ENCODE measurements at regions not wholly inside any gene's neighbourhood (a gene's known extent, or its start where the extent isn't known, plus 50 kb on each side); places are given as distances from the start of the nearest gene placed in this dataset.

DNA sequence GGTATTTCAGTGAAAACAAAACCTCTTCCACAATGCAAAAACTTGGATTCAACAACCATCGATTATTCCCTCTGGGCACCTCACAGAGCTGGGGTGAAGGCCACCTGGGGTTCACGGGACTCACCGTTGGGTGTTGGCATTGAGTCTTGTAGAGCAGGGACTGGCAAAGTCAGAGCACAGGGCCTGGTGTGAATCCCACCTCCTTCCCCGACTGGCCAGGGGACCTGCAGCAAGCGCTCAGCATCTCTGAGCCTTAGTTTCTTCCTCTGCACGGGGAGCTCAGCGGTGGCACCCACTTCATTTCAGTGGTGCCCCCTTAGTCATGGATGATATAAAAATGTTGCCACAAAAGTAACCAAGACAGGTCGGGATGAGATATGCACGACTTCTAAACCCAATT lies 100.4 kb downstream of the METRNL start:
- no peak for DNase-seq
- WGBS, 2 donors = 72 to 81% methylated on average over 3 to 7 of the region's 9 CpGs
- intact Hi-C loops (cut with DNase I) = no loop called here

DNA sequence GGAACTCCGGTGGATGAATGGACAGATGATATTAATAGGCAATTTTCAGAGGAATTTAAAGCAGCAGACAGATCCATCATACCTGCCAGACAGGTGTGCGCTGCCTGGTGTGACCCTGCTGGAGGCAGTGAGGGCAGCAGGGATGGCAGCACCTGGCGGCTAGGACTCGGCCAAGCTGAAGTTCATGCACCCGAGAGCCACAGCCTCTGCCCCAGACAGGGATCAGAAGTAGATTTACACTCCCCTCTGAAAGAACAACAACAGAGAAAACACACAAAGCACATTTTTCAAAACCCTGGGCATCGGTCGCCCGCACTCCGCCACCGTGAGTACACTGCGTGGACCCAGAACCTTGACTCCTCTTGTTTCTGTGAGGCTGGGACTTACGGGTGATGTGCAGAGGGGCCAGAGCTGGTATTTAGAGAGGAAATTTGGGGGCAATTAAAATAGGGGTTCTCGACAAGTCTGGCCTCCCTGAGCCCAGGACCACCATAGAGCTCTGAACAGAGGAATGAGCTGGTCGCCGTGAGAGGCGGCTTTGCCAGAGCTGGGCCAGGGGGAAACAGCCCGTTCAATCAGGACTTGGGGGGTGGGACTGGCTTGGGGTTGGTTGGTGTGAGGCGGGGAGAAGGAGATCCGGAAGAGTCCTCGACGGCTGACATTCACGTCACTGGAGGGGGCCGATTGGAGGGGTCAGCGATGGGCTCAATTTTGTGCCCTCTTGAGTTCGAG lies 101.0 kb downstream of the METRNL start:
- WGBS, 2 donors = 88 to 97% methylated on average over 17 to 23 of the region's 25 CpGs
- H3K4me3 ChIP-seq = no peak overlapping the region
- no peak overlapping the region for H3K27ac ChIP-seq
- H3K9me3 ChIP-seq = no peaks in the 10 kb centered on the region
- H3K36me3 ChIP-seq = no peaks in the 10 kb centered on the region
- DNase-seq = no peak
- peaks cover 0 to 7% (median 0%) of the 10 kb centered on the region in 4 donors for H3K27me3 ChIP-seq
- no peak for TF ChIP-seq POLR2A (IDR thresholded peaks at IDR 0.05)
- TF ChIP-seq, protein P1, sequence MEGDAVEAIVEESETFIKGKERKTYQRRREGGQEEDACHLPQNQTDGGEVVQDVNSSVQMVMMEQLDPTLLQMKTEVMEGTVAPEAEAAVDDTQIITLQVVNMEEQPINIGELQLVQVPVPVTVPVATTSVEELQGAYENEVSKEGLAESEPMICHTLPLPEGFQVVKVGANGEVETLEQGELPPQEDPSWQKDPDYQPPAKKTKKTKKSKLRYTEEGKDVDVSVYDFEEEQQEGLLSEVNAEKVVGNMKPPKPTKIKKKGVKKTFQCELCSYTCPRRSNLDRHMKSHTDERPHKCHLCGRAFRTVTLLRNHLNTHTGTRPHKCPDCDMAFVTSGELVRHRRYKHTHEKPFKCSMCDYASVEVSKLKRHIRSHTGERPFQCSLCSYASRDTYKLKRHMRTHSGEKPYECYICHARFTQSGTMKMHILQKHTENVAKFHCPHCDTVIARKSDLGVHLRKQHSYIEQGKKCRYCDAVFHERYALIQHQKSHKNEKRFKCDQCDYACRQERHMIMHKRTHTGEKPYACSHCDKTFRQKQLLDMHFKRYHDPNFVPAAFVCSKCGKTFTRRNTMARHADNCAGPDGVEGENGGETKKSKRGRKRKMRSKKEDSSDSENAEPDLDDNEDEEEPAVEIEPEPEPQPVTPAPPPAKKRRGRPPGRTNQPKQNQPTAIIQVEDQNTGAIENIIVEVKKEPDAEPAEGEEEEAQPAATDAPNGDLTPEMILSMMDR (IDR thresholded peaks at IDR 0.05) = no peak
- H3K4me1 ChIP-seq = peaks cover 0 to 27% (median 7%) of the 10 kb centered on the region in 3 donors
- intact Hi-C loops (cut with DNase I) = no loop called here

More for the DNA sequence above, 100.4 kb downstream of the METRNL start:
- Histone ChIP-seq H3K27ac (peak overlapping the region in 1 of 4 donors; percentile 3), H3K27me3 (peaks cover 0 to 7% (median 0%) of the 10 kb centered on the region in 4 donors), H3K9me3 (no peaks in the 10 kb centered on the region), H3K36me3 (no peaks in the 10 kb centered on the region), H3K4me1 (peaks cover 0 to 27% (median 7%) of the 10 kb centered on the region in 3 donors), H3K4me3 (no peak overlapping the region)
- TF ChIP-seq, protein P1 (IDR thresholded peaks at IDR 0.05) = no peak
- no peak for TF ChIP-seq POLR2A (IDR thresholded peaks at IDR 0.05)

DNA sequence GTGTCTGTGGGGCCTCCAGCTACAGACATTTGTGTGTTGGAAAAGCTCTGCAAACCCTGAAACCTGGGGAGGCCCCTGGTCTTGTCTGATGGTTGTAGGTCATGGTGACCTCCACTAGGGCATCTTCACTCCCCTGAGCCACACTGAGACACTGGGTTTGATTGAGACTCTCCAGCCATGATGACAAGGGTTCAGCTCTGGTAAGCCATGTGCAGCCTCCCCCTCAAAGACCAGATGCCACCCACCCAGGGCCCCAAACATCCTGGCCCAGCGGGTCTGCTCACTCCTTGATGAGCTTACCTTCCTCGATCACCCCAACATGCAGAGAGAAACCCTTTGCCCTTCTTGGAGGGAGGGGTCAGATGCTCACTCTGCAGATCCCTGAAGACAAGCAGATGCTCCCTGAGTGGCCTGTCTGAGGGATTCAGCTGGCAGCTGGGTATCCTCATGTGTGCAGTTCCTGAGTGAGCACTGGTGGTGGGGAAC lies 101.6 kb downstream of the METRNL start:
- no peak overlapping the region for H3K4me3 ChIP-seq
- H3K27ac ChIP-seq = no peak overlapping the region
- H3K36me3 ChIP-seq = no peaks in the 10 kb centered on the region
- peaks cover 0 to 27% (median 7%) of the 10 kb centered on the region in 3 donors for H3K4me1 ChIP-seq
- 80 to 83% methylated on average over 1 to 2 of the region's 2 CpGs for WGBS, 2 donors
- H3K9me3 ChIP-seq = no peaks in the 10 kb centered on the region
- peaks cover 0 to 7% (median 0%) of the 10 kb centered on the region in 4 donors for H3K27me3 ChIP-seq
- TF ChIP-seq POLR2A (IDR thresholded peaks at IDR 0.05) = no peak
- TF ChIP-seq, protein P1 (IDR thresholded peaks at IDR 0.05) = no peak
- no peak for DNase-seq
- intact Hi-C loops (cut with DNase I) = no loop called here

DNA sequence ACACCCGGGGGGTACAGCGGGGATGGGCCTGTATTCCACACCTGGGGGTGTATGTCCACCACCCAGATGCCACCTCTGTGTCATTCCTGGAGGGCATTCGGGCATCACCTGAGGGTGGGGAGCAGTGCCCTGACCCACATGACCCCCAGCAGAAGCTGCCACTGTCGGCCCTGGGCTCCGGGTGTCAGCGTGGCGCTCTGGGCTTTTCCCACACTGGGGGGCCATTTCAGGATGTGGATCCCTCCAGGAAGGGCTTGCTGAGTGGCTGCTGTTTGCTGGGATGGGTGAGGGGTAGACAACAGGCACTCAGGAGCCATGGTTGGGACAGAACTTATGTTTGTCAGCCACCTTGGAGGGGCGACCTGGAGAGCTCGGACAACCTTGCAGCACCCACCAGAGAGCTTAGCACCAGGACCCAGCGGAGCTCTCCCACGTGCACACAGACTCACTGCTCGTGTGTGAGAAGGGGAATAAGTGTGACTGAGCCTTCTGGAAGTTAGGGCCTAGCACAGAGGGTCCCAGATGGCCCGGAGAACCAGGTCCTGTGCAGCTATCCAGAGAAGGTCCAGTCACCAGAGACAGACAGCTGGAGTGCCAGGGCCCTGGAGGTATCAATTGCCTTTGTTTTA lies 102.7 kb downstream of the METRNL start:
- no peak for DNase-seq
- peaks cover 0 to 27% (median 7%) of the 10 kb centered on the region in 3 donors for H3K4me1 ChIP-seq
- peak overlapping the region in 2 of 4 donors; percentile 36 to 39 for H3K27ac ChIP-seq
- no peaks in the 10 kb centered on the region for H3K9me3 ChIP-seq
- H3K27me3 ChIP-seq = peaks cover 0 to 7% (median 0%) of the 10 kb centered on the region in 4 donors
- TF ChIP-seq, protein P1 (IDR thresholded peaks at IDR 0.05) = no peak
- intact Hi-C loops (cut with DNase I) = no loop called here
- no peak overlapping the region for H3K4me3 ChIP-seq
- H3K36me3 ChIP-seq = no peaks in the 10 kb centered on the region
- 87% methylated on average over 3 of the region's 13 CpGs; no CpG with 5 or more reads in 1 of the 2 donors for WGBS, 2 donors

DNA sequence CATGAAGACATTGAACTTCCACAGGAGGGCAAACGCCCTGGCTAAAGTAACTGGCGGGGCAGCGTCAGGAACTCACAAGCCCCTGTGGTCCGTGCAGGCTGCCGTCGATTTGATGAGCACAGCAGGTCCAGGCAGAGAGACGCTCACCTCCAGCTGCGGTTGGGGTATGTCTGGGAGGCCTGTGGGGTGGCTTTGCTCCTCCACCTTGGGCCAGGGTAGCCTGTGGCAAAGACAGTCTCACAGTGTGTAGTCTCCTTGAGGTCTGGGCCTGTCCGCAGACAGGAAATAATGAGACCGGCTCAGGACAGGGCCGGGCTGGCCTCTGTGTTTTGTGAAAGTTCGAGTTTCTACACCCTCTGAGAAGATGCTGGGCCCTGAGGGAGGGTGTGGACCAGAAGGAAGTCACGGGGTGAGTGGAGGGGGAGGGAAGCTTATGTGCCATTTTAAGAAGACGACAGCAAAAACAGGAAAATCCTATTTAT lies 103.3 kb downstream of the METRNL start:
- WGBS, 2 donors = 64 to 74% methylated on average over 4 to 9 of the region's 14 CpGs
- Histone ChIP-seq H3K4me1 (peaks cover 0 to 27% (median 7%) of the 10 kb centered on the region in 3 donors), H3K27me3 (peaks cover 0 to 7% (median 0%) of the 10 kb centered on the region in 4 donors), H3K27ac (peak overlapping the region in 2 of 4 donors; percentile 36 to 39), H3K36me3 (no peaks in the 10 kb centered on the region), H3K4me3 (no peak overlapping the region), H3K9me3 (no peaks in the 10 kb centered on the region)
- no peak for DNase-seq
- TF ChIP-seq, protein P1 (IDR thresholded peaks at IDR 0.05) = no peak
- TF ChIP-seq POLR2A (IDR thresholded peaks at IDR 0.05) = peak in 1 of 4 donors; percentile 13
- intact Hi-C loops (cut with DNase I) = no loop called here
